CD4-positive, alpha-beta T cell (primary cell): ENCODE measurements at regions not wholly inside any gene's neighbourhood (a gene's known extent, or its start where the extent isn't known, plus 50 kb on each side); places are given as distances from the start of the nearest gene placed in this dataset.

Source experiments
- ATAC-seq: fragments of 200-7000 bp; cut with Tn5 transposase; one replicate; pipeline ENCODE4 v1.10.0; 2022; ENCODE audit warnings: mild to moderate bottlenecking; ENCODE audit not compliant: poor library complexity
- CTCF ChIA-PET: fragments of 350-600 bp; sonication (Branson Sonifier 250); formaldehyde crosslinking; loops from one replicate; lab custom pipeline; 2021; ENCODE audit warnings: antibody characterized with exemption, inconsistent platforms; lab: Charles Lee
- POLR2A ChIA-PET: fragments of 350-600 bp; sonication (Branson Sonifier 250); formaldehyde crosslinking; loops from one replicate; lab custom pipeline; 2021; ENCODE audit warnings: antibody characterized with exemption, inconsistent platforms; lab: Charles Lee
- DNase-seq, 14 experiments: peaks; one replicate each; pipeline ENCODE4 v3.0.0-alpha.2; 2013 to 2020; ENCODE audit warnings: mixed read lengths in 2 of 14
- H3K27ac ChIP-seq, 2 donors: one replicate each; pipeline versions ENCODE4 v1.5.1 to v1.7.0; 2013; ENCODE audit warnings: low read length in 2 of 2, low read depth in 1 of 2, mild to moderate bottlenecking in 1 of 2
- H3K27me3 ChIP-seq, 2 experiments: 1 replicate in 1 of 2; 2 replicates in 1 of 2; pipeline versions ENCODE4 v1.6.1 to v1.7.0; 2013; ENCODE audit warnings: low read length in 2 of 2, control low read depth in 1 of 2, mild to moderate bottlenecking in 1 of 2, moderate library complexity in 1 of 2; ENCODE audit not compliant: insufficient read depth in 2 of 2, control insufficient read depth in 1 of 2
- H3K36me3 ChIP-seq: one replicate; pipeline ENCODE4 v1.6.1; 2013; ENCODE audit warnings: low read length, control low read depth; ENCODE audit not compliant: insufficient read depth
- H3K4me1 ChIP-seq: one replicate; pipeline ENCODE4 v1.6.1; 2013; ENCODE audit warnings: low read length, control low read depth; ENCODE audit not compliant: insufficient read depth
- H3K4me3 ChIP-seq: one replicate; pipeline ENCODE4 v1.5.1; 2013; ENCODE audit warnings: mild to moderate bottlenecking, low read length, moderate library complexity
- H3K9me3 ChIP-seq, 2 experiments: 1 replicate in 1 of 2; 2 replicates in 1 of 2; pipeline versions ENCODE4 v1.6.1 to v1.7.0; 2013; ENCODE audit warnings: low read length in 2 of 2, mild to moderate bottlenecking in 2 of 2, control low read depth in 1 of 2, moderate library complexity in 1 of 2; ENCODE audit not compliant: control insufficient read depth in 1 of 2, insufficient read depth in 1 of 2
- H3K27ac Mint-ChIP-seq: one replicate; pipeline ENCODE4 v1.8.0; 2020; ENCODE audit warnings: mixed read lengths
- H3K27me3 Mint-ChIP-seq: one replicate; pipeline ENCODE4 v1.8.0; 2021; ENCODE audit warnings: mixed read lengths
- H3K36me3 Mint-ChIP-seq: one replicate; pipeline ENCODE4 v1.8.0; 2021; ENCODE audit warnings: low read depth, mixed read lengths
- H3K4me1 Mint-ChIP-seq: one replicate; pipeline ENCODE4 v1.8.0; 2021; ENCODE audit warnings: low read depth, mixed read lengths
- H3K4me3 Mint-ChIP-seq: one replicate; pipeline ENCODE4 v1.8.0; 2020; ENCODE audit warnings: mild to moderate bottlenecking, mixed read lengths
- H3K9me3 Mint-ChIP-seq: one replicate; pipeline ENCODE4 v1.8.0; 2020; ENCODE audit warnings: mixed read lengths
- CTCF ChIP-seq: fragments of 200-600 bp; IDR thresholded peaks from one replicate; pipeline ENCODE4 v1.8.0; 2022; ENCODE audit warnings: antibody characterized with exemption, mild to moderate bottlenecking
- intact Hi-C, 2 experiments: fragments of 100-400 bp; cut with DNase I in 1 of 2; cut with micrococcal nuclease in 1 of 2; formaldehyde crosslinking; loops; one replicate each; pipeline versions ENCODE4 v1.15.1 to v1.9.0; 2023 to 2025; cut with DNase I, micrococcal nuclease

- ChIA-PET POLR2A (no interaction called here), CTCF (no interaction called here)
- TF ChIP-seq CTCF: no peak
- Histone ChIP-seq H3K27ac (no peak overlapping the region), H3K27me3 (peaks cover 0 to 5% of the 10 kb centered on the region in 2 experiments), H3K36me3 (no peaks in the 10 kb centered on the region), H3K4me1 (no peaks in the 10 kb centered on the region), H3K4me3 (no peak overlapping the region), H3K9me3 (no peaks in the 10 kb centered on the region)
- intact Hi-C loops: no loop called here
- Mint-ChIP-seq H3K4me1 (no peaks in the 10 kb centered on the region), H3K36me3 (no peaks in the 10 kb centered on the region), H3K27ac (no peak overlapping the region), H3K27me3 (peaks cover 4% of the 10 kb centered on the region), H3K9me3 (no peaks in the 10 kb centered on the region), H3K4me3 (no peak overlapping the region)
- no peak for DNase-seq
- ATAC-seq: no peak
These were observed 217.4 kb upstream of the TPM1 start for GRCh38 chr15:62825191-62825590.

- Histone ChIP-seq H3K27me3 (peaks cover 0 to 5% of the 10 kb centered on the region in 2 experiments), H3K4me3 (no peak overlapping the region), H3K9me3 (no peaks in the 10 kb centered on the region), H3K4me1 (no peaks in the 10 kb centered on the region), H3K36me3 (no peaks in the 10 kb centered on the region), H3K27ac (no peak overlapping the region)
- Mint-ChIP-seq H3K4me3 (no peak overlapping the region), H3K4me1 (no peaks in the 10 kb centered on the region), H3K27ac (no peak overlapping the region), H3K36me3 (no peaks in the 10 kb centered on the region), H3K9me3 (no peaks in the 10 kb centered on the region), H3K27me3 (peaks cover 4% of the 10 kb centered on the region)
- DNase-seq (no peak), ATAC-seq (no peak)
- intact Hi-C loops: no loop called here
- ChIA-PET POLR2A (no interaction called here), CTCF (no interaction called here)
- TF ChIP-seq CTCF: no peak
These were observed 216.0 kb upstream of the TPM1 start for GRCh38 chr15:62826561-62826960.

GRCh38 chr15:62828364-62828763, 214.2 kb upstream of the TPM1 start:
- CTCF ChIA-PET: no interaction called here
- Histone ChIP-seq H3K4me1 (no peaks in the 10 kb centered on the region), H3K27ac (no peak overlapping the region), H3K27me3 (peaks cover 0 to under 1% of the 10 kb centered on the region in 2 experiments), H3K9me3 (no peaks in the 10 kb centered on the region), H3K36me3 (no peaks in the 10 kb centered on the region), H3K4me3 (no peak overlapping the region)
- no peaks in the 10 kb centered on the region for H3K4me1 Mint-ChIP-seq
- no peaks in the 10 kb centered on the region for H3K36me3 Mint-ChIP-seq
- DNase-seq (no peak), ATAC-seq (no peak)
- intact Hi-C loops: no loop called here
- H3K9me3 Mint-ChIP-seq: no peaks in the 10 kb centered on the region
- no peak overlapping the region for H3K4me3 Mint-ChIP-seq
- no peak overlapping the region for H3K27ac Mint-ChIP-seq
- H3K27me3 Mint-ChIP-seq: no peaks in the 10 kb centered on the region
- POLR2A ChIA-PET: no interaction called here
- TF ChIP-seq CTCF: no peak
